ENCODE measurements at regions not wholly inside any gene's neighbourhood (a gene's known extent, or its start where the extent isn't known, plus 50 kb on each side); places are given as distances from the start of the nearest gene placed in this dataset.
"Not testable (repeated sequence)": the region's sequence is repeated elsewhere in the genome, so short reads cannot be mapped to it uniquely, and the experiment has no call there.

- DNase-seq (ENCODE audit: low spot score): no peak
- H3K4me1 Mint-ChIP-seq (ENCODE audit: low read depth): no peaks in the 10 kb centered on the region
- no peaks in the 10 kb centered on the region for H3K36me3 Mint-ChIP-seq (ENCODE audit: low read depth)
- intact Hi-C loops (cut with micrococcal nuclease): no loop called here
- H3K27ac Mint-ChIP-seq: no peak overlapping the region
- no peaks in the 10 kb centered on the region for H3K9me3 Mint-ChIP-seq
- H3K27me3 Mint-ChIP-seq (ENCODE audit: low read depth): no peaks in the 10 kb centered on the region
- no peak overlapping the region for H3K4me3 Mint-ChIP-seq (ENCODE audit: low read depth)
These were observed 68.2 kb downstream of the ATP23 start for GRCh38 chr12:58009405-58010195.

DNA sequence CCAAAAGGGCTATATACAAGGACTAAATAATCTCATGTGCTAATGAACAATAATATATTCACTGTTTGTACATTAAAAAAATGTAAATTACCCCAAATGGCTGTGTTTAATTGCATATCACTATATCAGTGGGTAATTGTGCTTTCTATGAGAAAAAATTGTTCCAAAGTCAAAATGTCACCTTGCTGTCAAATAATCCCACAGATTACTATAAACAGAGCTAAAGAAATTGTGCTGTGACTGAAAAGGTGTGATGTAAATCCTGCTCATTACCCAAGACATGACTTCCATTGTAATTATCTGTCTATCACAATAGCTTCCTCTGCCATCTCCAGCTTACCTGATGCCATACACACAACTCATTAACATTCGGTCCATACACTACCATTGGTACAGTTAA is 70.3 kb downstream of the ATP23 start:
- Mint-ChIP-seq H3K4me1 (ENCODE audit: low read depth) (no peaks in the 10 kb centered on the region), H3K9me3 (no peaks in the 10 kb centered on the region), H3K27me3 (ENCODE audit: low read depth) (no peaks in the 10 kb centered on the region), H3K27ac (no peak overlapping the region), H3K36me3 (ENCODE audit: low read depth) (no peaks in the 10 kb centered on the region), H3K4me3 (ENCODE audit: low read depth) (no peak overlapping the region)
- no peak for DNase-seq (ENCODE audit: low spot score)
- intact Hi-C loops (cut with micrococcal nuclease): no loop called here

DNA sequence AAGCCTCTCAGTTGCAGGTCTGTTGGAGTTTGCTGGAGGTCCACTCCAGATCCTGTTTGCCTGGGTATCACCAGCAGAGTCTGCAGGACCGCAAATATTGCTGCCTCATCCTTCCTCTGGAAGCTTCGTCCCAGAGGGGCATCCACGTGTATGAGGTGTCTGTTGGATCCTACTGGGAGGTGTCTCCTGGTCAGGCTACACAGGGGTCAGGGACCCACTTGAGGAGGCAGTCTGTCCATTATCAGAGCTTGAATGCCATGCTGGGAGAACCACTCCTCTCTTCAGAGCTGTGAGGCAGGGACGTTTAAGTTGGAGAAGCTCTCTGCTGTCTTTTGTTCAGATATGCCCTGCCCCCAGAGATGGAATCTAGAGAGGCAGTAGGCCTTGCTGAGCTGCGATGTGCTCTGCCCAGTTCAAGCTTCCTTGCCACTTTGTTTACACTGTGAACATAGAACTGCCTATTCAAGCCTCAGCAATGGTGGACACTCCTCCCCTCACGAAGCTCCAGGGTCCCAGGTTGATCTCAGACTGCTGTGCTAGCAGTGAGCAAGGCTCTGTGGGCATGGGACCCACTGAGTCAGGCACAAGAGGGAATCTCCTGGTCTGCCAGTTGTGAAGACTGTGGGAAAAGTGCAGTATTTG is 81.1 kb downstream of the ATP23 start:
- H3K36me3 Mint-ChIP-seq (ENCODE audit: low read depth); DNase-seq (ENCODE audit: low spot score); H3K4me3 Mint-ChIP-seq (ENCODE audit: low read depth); H3K27me3 Mint-ChIP-seq (ENCODE audit: low read depth); H3K27ac Mint-ChIP-seq; intact Hi-C loops (cut with micrococcal nuclease); H3K4me1 Mint-ChIP-seq (ENCODE audit: low read depth): not testable (repeated sequence)
- H3K9me3 Mint-ChIP-seq: peaks cover 11% of the 10 kb centered on the region

DNA sequence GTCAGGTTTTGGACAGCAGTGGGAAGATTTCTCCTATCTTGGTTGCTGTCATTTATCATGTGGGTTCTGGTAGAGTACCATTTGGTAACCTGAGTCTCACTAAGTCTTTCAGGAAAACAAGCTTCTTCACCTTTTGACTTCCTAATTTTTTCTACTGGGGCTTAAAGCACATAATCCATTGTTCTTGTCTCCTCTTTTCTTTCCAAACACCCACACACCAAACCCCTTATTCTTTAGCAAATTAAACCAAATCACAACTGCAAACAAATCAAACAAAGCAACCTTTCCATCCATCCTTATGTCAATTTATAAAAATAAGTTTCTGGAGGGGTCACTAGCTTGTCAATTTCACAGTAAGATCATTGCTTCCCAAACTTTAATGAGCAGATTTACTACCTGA is 84.1 kb downstream of the ATP23 start:
- H3K4me1 Mint-ChIP-seq (ENCODE audit: low read depth): no peaks in the 10 kb centered on the region
- H3K27me3 Mint-ChIP-seq (ENCODE audit: low read depth): no peaks in the 10 kb centered on the region
- no peak for DNase-seq (ENCODE audit: low spot score)
- H3K4me3 Mint-ChIP-seq (ENCODE audit: low read depth): no peak overlapping the region
- intact Hi-C loops (cut with micrococcal nuclease): no loop called here
- H3K36me3 Mint-ChIP-seq (ENCODE audit: low read depth): no peaks in the 10 kb centered on the region
- H3K9me3 Mint-ChIP-seq: peaks cover 11% of the 10 kb centered on the region
- H3K27ac Mint-ChIP-seq: no peak overlapping the region

- Mint-ChIP-seq H3K4me3 (ENCODE audit: low read depth) (no peak overlapping the region), H3K27ac (no peak overlapping the region), H3K9me3 (peaks cover 11% of the 10 kb centered on the region), H3K27me3 (ENCODE audit: low read depth) (no peaks in the 10 kb centered on the region), H3K4me1 (ENCODE audit: low read depth) (no peaks in the 10 kb centered on the region), H3K36me3 (ENCODE audit: low read depth) (no peaks in the 10 kb centered on the region)
- intact Hi-C loops (cut with micrococcal nuclease): no loop called here
- DNase-seq (ENCODE audit: low spot score): no peak
These were observed 85.1 kb downstream of the ATP23 start for GRCh38 chr12:58026426-58026825.

- H3K27ac Mint-ChIP-seq: no peak overlapping the region
- H3K9me3 Mint-ChIP-seq: peaks cover 6% of the 10 kb centered on the region
- no peak for DNase-seq (ENCODE audit: low spot score)
- no peaks in the 10 kb centered on the region for H3K36me3 Mint-ChIP-seq (ENCODE audit: low read depth)
- no peak overlapping the region for H3K4me3 Mint-ChIP-seq (ENCODE audit: low read depth)
- no peaks in the 10 kb centered on the region for H3K4me1 Mint-ChIP-seq (ENCODE audit: low read depth)
- intact Hi-C loops (cut with micrococcal nuclease): no loop called here
- H3K27me3 Mint-ChIP-seq (ENCODE audit: low read depth): no peaks in the 10 kb centered on the region
These were observed 85.8 kb downstream of the ATP23 start for GRCh38 chr12:58026897-58027891.

DNA sequence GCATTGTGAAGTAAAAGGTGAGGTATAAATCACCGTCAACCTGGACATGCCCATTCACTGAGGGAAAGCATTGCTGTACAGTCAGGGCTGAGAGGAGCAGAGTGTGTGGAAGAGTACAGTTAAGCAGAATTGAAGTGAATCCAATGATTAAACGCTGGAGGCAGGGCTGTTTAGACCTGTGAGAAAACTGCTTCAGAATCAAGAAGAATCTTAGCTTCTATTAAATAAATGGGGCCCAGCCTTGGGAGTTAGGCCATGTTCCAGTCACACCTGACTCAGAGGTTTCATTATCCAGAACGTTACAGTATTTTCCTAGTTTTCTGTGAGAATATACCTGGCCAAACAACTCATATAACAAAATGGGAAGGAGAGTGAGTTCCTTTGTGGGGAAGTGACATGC is 86.9 kb downstream of the ATP23 start:
- Mint-ChIP-seq H3K27me3 (ENCODE audit: low read depth) (no peaks in the 10 kb centered on the region), H3K36me3 (ENCODE audit: low read depth) (no peaks in the 10 kb centered on the region), H3K4me3 (ENCODE audit: low read depth) (no peak overlapping the region), H3K27ac (no peak overlapping the region), H3K9me3 (peaks cover 6% of the 10 kb centered on the region), H3K4me1 (ENCODE audit: low read depth) (no peaks in the 10 kb centered on the region)
- intact Hi-C loops (cut with micrococcal nuclease): no loop called here
- DNase-seq (ENCODE audit: low spot score): no peak

- no peak for DNase-seq (ENCODE audit: low spot score)
- Mint-ChIP-seq H3K9me3 (peaks cover 6% of the 10 kb centered on the region), H3K4me1 (ENCODE audit: low read depth) (no peaks in the 10 kb centered on the region), H3K27ac (no peak overlapping the region), H3K36me3 (ENCODE audit: low read depth) (no peaks in the 10 kb centered on the region), H3K27me3 (ENCODE audit: low read depth) (no peaks in the 10 kb centered on the region), H3K4me3 (ENCODE audit: low read depth) (no peak overlapping the region)
- intact Hi-C loops (cut with micrococcal nuclease): no loop called here
These were observed 87.9 kb downstream of the ATP23 start for GRCh38 chr12:58029260-58029659.

- Mint-ChIP-seq H3K36me3 (ENCODE audit: low read depth) (no peaks in the 10 kb centered on the region), H3K4me3 (ENCODE audit: low read depth) (no peak overlapping the region), H3K27ac (no peak overlapping the region), H3K27me3 (ENCODE audit: low read depth) (no peaks in the 10 kb centered on the region), H3K4me1 (ENCODE audit: low read depth) (no peaks in the 10 kb centered on the region), H3K9me3 (peaks cover 5% of the 10 kb centered on the region)
- DNase-seq (ENCODE audit: low spot score): no peak
- intact Hi-C loops (cut with micrococcal nuclease): no loop called here
These were observed 89.4 kb downstream of the ATP23 start for GRCh38 chr12:58030566-58031279.

DNA sequence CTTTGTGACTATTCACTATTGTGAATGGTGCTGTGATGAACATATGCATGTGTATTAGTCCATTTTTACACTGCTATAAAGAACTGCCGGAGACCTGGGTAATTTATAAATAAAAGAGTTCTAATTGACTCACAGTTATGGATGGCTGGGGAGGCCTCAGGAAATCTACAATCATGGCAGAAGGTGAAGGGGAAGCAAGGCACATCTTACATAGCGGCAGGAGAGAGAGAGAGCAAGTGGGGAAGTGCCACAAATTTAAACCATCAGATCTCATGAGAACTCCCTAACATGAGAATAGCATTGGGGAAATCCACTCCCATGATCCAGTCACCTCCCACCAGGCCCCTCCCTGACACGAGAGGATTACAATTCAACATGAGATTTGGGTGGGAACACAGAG is 90.8 kb downstream of the ATP23 start:
- no peak overlapping the region for H3K4me3 Mint-ChIP-seq (ENCODE audit: low read depth)
- H3K36me3 Mint-ChIP-seq (ENCODE audit: low read depth): no peaks in the 10 kb centered on the region
- peaks cover 5% of the 10 kb centered on the region for H3K9me3 Mint-ChIP-seq
- no peaks in the 10 kb centered on the region for H3K4me1 Mint-ChIP-seq (ENCODE audit: low read depth)
- DNase-seq (ENCODE audit: low spot score): no peak
- no peaks in the 10 kb centered on the region for H3K27me3 Mint-ChIP-seq (ENCODE audit: low read depth)
- no peak overlapping the region for H3K27ac Mint-ChIP-seq
- intact Hi-C loops (cut with micrococcal nuclease): no loop called here

GRCh38 chr12:58033831-58034230 is 92.5 kb downstream of the ATP23 start:
- H3K27me3 Mint-ChIP-seq (ENCODE audit: low read depth): no peaks in the 10 kb centered on the region
- H3K4me3 Mint-ChIP-seq (ENCODE audit: low read depth): no peak overlapping the region
- H3K4me1 Mint-ChIP-seq (ENCODE audit: low read depth): no peaks in the 10 kb centered on the region
- no peaks in the 10 kb centered on the region for H3K36me3 Mint-ChIP-seq (ENCODE audit: low read depth)
- peaks cover 9% of the 10 kb centered on the region for H3K9me3 Mint-ChIP-seq
- no peak for DNase-seq (ENCODE audit: low spot score)
- no peak overlapping the region for H3K27ac Mint-ChIP-seq
- intact Hi-C loops (cut with micrococcal nuclease): no loop called here

DNA sequence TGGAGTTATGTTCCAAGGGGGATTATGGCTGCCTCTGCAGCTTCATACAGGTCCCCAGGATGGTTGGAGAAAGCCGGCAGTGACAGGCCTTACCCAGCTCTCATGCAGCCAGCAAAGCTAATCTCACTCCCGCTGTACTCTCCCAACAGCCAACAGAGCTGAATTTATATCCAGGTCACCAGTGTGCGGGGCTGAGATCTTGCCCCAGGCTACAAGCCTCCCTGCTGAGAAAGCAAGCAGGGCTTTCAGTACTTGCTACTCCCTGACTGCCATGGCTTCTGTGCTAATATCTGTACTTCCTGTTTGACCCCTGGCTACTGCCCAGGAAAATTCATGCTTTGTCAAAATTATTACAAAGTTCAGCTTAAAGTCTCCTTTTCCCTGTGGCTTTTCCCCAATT is 92.9 kb downstream of the ATP23 start:
- no peaks in the 10 kb centered on the region for H3K27me3 Mint-ChIP-seq (ENCODE audit: low read depth)
- intact Hi-C loops (cut with micrococcal nuclease): no loop called here
- H3K36me3 Mint-ChIP-seq (ENCODE audit: low read depth): no peaks in the 10 kb centered on the region
- no peaks in the 10 kb centered on the region for H3K4me1 Mint-ChIP-seq (ENCODE audit: low read depth)
- H3K9me3 Mint-ChIP-seq: peaks cover 9% of the 10 kb centered on the region
- no peak overlapping the region for H3K27ac Mint-ChIP-seq
- no peak overlapping the region for H3K4me3 Mint-ChIP-seq (ENCODE audit: low read depth)
- DNase-seq (ENCODE audit: low spot score): no peak

Data from activated T-helper 2 cell treated with anti-CD3 and anti-CD28 coated beads, Interferon-gamma antibody, Interleukin-2, Interleukin-4, amounts not matched to agents 10 μg/mL and 5 μg/mL and 100 μg/mL, durations not matched to agents 14 hours and 24 hours and 36 hours (primary cell).